ENCODE measurements at regions not wholly inside any gene's neighbourhood (a gene's known extent, or its start where the extent isn't known, plus 50 kb on each side); places are given as distances from the start of the nearest gene placed in this dataset.

- no peak overlapping the region for H3K27ac ChIP-seq
- intact Hi-C loops (cut with DNase I) = no loop called here
- no peaks in the 10 kb centered on the region for H3K27me3 ChIP-seq
- no peaks in the 10 kb centered on the region for H3K9me3 ChIP-seq
- H3K4me1 ChIP-seq = peaks cover 0 to 18% (median 8%) of the 10 kb centered on the region in 3 donors
- no peaks in the 10 kb centered on the region for H3K36me3 ChIP-seq
- TF ChIP-seq CTCF (IDR thresholded peaks at IDR 0.05) (no peak), POLR2A (IDR thresholded peaks at IDR 0.05) (no peak)
- no peak for DNase-seq
- H3K4me3 ChIP-seq = no peak overlapping the region
- 63 to 74% methylated on average over 5 of the region's 5 CpGs for WGBS, 2 donors
These were observed 52.3 kb upstream of the ARMC3 start for GRCh38 chr10:22875581-22875980.

GRCh38 chr10:22874189-22874854, 53.5 kb upstream of the ARMC3 start:
- no peaks in the 10 kb centered on the region for H3K36me3 ChIP-seq
- H3K9me3 ChIP-seq = no peaks in the 10 kb centered on the region
- H3K4me1 ChIP-seq = peaks cover 0 to 18% (median 8%) of the 10 kb centered on the region in 3 donors
- DNase-seq = no peak
- intact Hi-C loops (cut with DNase I) = no loop called here
- no peak overlapping the region for H3K4me3 ChIP-seq
- H3K27ac ChIP-seq = peak overlapping the region; percentile 10 to 62 (median 46)
- no peaks in the 10 kb centered on the region for H3K27me3 ChIP-seq
- TF ChIP-seq POLR2A (IDR thresholded peaks at IDR 0.05) (no peak), CTCF (IDR thresholded peaks at IDR 0.05) (no peak)
- WGBS, 2 donors = 43 to 52% methylated on average over 7 of the region's 7 CpGs

- no peak for DNase-seq
- Histone ChIP-seq H3K27ac (no peak overlapping the region), H3K27me3 (no peaks in the 10 kb centered on the region), H3K9me3 (no peaks in the 10 kb centered on the region), H3K4me3 (no peak overlapping the region), H3K36me3 (no peaks in the 10 kb centered on the region), H3K4me1 (no peaks in the 10 kb centered on the region)
- 80 to 89% methylated on average over 1 to 2 of the region's 2 CpGs for WGBS, 2 donors
- intact Hi-C loops (cut with DNase I) = no loop called here
- TF ChIP-seq CTCF (IDR thresholded peaks at IDR 0.05) (no peak), POLR2A (IDR thresholded peaks at IDR 0.05) (no peak)
These were observed 71.3 kb upstream of the ARMC3 start for GRCh38 chr10:22856444-22857074.

GRCh38 chr10:22854935-22855421, 72.9 kb upstream of the ARMC3 start:
- TF ChIP-seq CTCF (IDR thresholded peaks at IDR 0.05) (no peak), POLR2A (IDR thresholded peaks at IDR 0.05) (no peak)
- Histone ChIP-seq H3K4me3 (no peak overlapping the region), H3K9me3 (no peaks in the 10 kb centered on the region), H3K27me3 (no peaks in the 10 kb centered on the region), H3K27ac (no peak overlapping the region), H3K36me3 (no peaks in the 10 kb centered on the region), H3K4me1 (peaks cover 0 to 11% (median 3%) of the 10 kb centered on the region in 3 donors)
- intact Hi-C loops (cut with DNase I) = no loop called here
- WGBS, 2 donors = 47 to 67% methylated on average over 3 to 4 of the region's 4 CpGs
- DNase-seq = no peak

GRCh38 chr10:22853906-22854447, 73.9 kb upstream of the ARMC3 start:
- no peaks in the 10 kb centered on the region for H3K36me3 ChIP-seq
- H3K27ac ChIP-seq = no peak overlapping the region
- H3K4me3 ChIP-seq = no peak overlapping the region
- no peak for DNase-seq
- H3K27me3 ChIP-seq = no peaks in the 10 kb centered on the region
- TF ChIP-seq CTCF (IDR thresholded peaks at IDR 0.05) (no peak), POLR2A (IDR thresholded peaks at IDR 0.05) (no peak)
- intact Hi-C loops (cut with DNase I) = no loop called here
- H3K4me1 ChIP-seq = peaks cover 4 to 21% (median 13%) of the 10 kb centered on the region in 3 donors
- H3K9me3 ChIP-seq = no peaks in the 10 kb centered on the region
- WGBS, 2 donors = 78 to 80% methylated on average over 5 of the region's 5 CpGs
